Spleen (tissue), 11 donors: ENCODE measurements at regions not wholly inside any gene's neighbourhood (a gene's known extent, or its start where the extent isn't known, plus 50 kb on each side); places are given as distances from the start of the nearest gene placed in this dataset.

ENCODE experiments used
- DNase-seq: peaks from one replicate; pipeline ENCODE4 v3.0.0-alpha.2; 2020
- H3K27ac ChIP-seq, 8 donors: fragments of 200-600 bp; sonication (generic) in 7 of 8; 1 replicate in 4 of 8; 2 replicates in 4 of 8; pipeline versions ENCODE4 v1.5.0 to v1.8.0; 2016 to 2021; ENCODE audit warnings: inconsistent platforms in 4 of 8, mild to moderate bottlenecking in 4 of 8, moderate library complexity in 1 of 8
- H3K27me3 ChIP-seq, 7 donors: fragments of 200-600 bp; sonication (generic) in 6 of 7; replicated peaks in 1 of 7; 1 replicate in 4 of 7; 2 replicates in 3 of 7; pipeline versions ENCODE4 v1.5.0 to v1.8.0; 2016 to 2021; ENCODE audit warnings: inconsistent platforms in 3 of 7, mild to moderate bottlenecking in 1 of 7
- H3K36me3 ChIP-seq, 6 donors: fragments of 200-600 bp; sonication (generic) in 5 of 6; 1 replicate in 4 of 6; 2 replicates in 2 of 6; pipeline versions ENCODE4 v1.5.0 to v1.8.0; 2016 to 2021; ENCODE audit warnings: inconsistent platforms in 2 of 6
- H3K4me1 ChIP-seq, 6 donors: fragments of 200-600 bp; sonication (generic) in 5 of 6; 1 replicate in 3 of 6; 2 replicates in 3 of 6; pipeline versions ENCODE4 v1.5.0 to v1.8.0; 2016 to 2021; ENCODE audit warnings: inconsistent platforms in 3 of 6
- H3K4me3 ChIP-seq, 8 donors: fragments of 200-600 bp; sonication (generic) in 7 of 8; 1 replicate in 4 of 8; 2 replicates in 4 of 8; pipeline versions ENCODE4 v1.5.0 to v1.8.0; 2016 to 2021; ENCODE audit warnings: inconsistent platforms in 4 of 8, mild to moderate bottlenecking in 4 of 8, moderate library complexity in 2 of 8
- H3K9me3 ChIP-seq, 8 donors: fragments of 200-600 bp; sonication (generic) in 7 of 8; 1 replicate in 4 of 8; 2 replicates in 4 of 8; pipeline versions ENCODE4 v1.5.0 to v1.8.0; 2016 to 2021; ENCODE audit warnings: inconsistent platforms in 4 of 8
- CTCF ChIP-seq, 11 experiments: fragments of 200-600 bp in 7 of 11; fragments of 450-650 bp in 4 of 11; sonication (generic) in 4 of 11; IDR thresholded peaks in 8 of 11; conservative IDR thresholded peaks in 3 of 11; 1 replicate in 7 of 11; 2 replicates in 4 of 11; pipeline versions ENCODE4 v1.4.0 to v1.8.0; 2016 to 2021; ENCODE audit warnings: antibody characterized with exemption in 11 of 11, inconsistent platforms in 4 of 11, mild to moderate bottlenecking in 1 of 11
- POLR2A ChIP-seq, 3 donors: fragments of 450-650 bp; IDR thresholded peaks; one replicate each; pipeline ENCODE4 v1.5.1; 2017; ENCODE audit warnings: antibody characterized with exemption in 3 of 3, mild to moderate bottlenecking in 1 of 3
- POLR2AphosphoS5 ChIP-seq, 3 donors: sonication (generic); formaldehyde crosslinking; IDR thresholded peaks; one replicate each; pipeline ENCODE4 v1.5.1; 2017; ENCODE audit warnings: antibody characterized with exemption in 3 of 3
- WGBS, 5 donors: extraction: QIAGEN DNeasy Blood & Tissue Kit in 3 of 5; methylation state at CpG; one replicate each; pipeline versions ENCODE4 v1.1.5 to v1.1.7; 2013 to 2018; 5-methylcytosine and 5-hydroxymethylcytosine counted together
- intact Hi-C: fragments of 100-400 bp; cut with DNase I; formaldehyde crosslinking; loops from one replicate; pipeline ENCODE4 v1.15.0; 2023; ENCODE audit warnings: low total_unique reads
- donor health status: healthy with polysubstance abuse.
- donor health status: DM: no; HTN: no; CAD: no; lungs with moderate emphysema.
- donor health status: DM: no; HTN: no; CAD: no.
- donor health status: Bipolar disorder and iron deficiency.
- donor health status: healthy.
- donor health status: DM: no; HTN: no; CAD: no.
- donor health status: DM: yes; HTN: yes; CAD: no.

- intact Hi-C loops = no loop called here
- Histone ChIP-seq H3K4me1 (peaks cover 0 to 65% (median 32%) of the 10 kb centered on the region in 6 donors), H3K36me3 (no peaks in the 10 kb centered on the region), H3K27me3 (peaks cover 0 to 49% (median 0%) of the 10 kb centered on the region in 7 donors), H3K4me3 (no peak overlapping the region), H3K9me3 (no peaks in the 10 kb centered on the region), H3K27ac (no peak overlapping the region)
- TF ChIP-seq POLR2AphosphoS5 (IDR thresholded peaks at IDR 0.05) (no peak), CTCF (IDR thresholded peaks at IDR 0.05 in 8 of 11, conservative IDR thresholded peaks at IDR 0.05 in 3 of 11) (no peak), POLR2A (IDR thresholded peaks at IDR 0.05) (no peak)
- DNase-seq = no peak
- 77 to 92% (median 88%) methylated on average over 2 to 6 of the region's 6 CpGs for WGBS, 5 donors
These were observed 53.6 kb upstream of the EGFL7 start for GRCh38 chr9:136609160-136609475.

GRCh38 chr9:136608348-136609159 lies 54.2 kb upstream of the EGFL7 start:
- no peak overlapping the region for H3K4me3 ChIP-seq
- intact Hi-C loops = no loop called here
- TF ChIP-seq POLR2A (IDR thresholded peaks at IDR 0.05) = no peak
- no peak for TF ChIP-seq CTCF (IDR thresholded peaks at IDR 0.05 in 8 of 11, conservative IDR thresholded peaks at IDR 0.05 in 3 of 11)
- no peak for TF ChIP-seq POLR2AphosphoS5 (IDR thresholded peaks at IDR 0.05)
- H3K36me3 ChIP-seq = no peaks in the 10 kb centered on the region
- DNase-seq = no peak
- no peaks in the 10 kb centered on the region for H3K9me3 ChIP-seq
- H3K4me1 ChIP-seq = peaks cover 0 to 65% (median 32%) of the 10 kb centered on the region in 6 donors
- peaks cover 0 to 54% (median 0%) of the 10 kb centered on the region in 7 donors for H3K27me3 ChIP-seq
- no peak overlapping the region for H3K27ac ChIP-seq
- 60 to 75% (median 68%) methylated on average over 16 of the region's 16 CpGs for WGBS, 5 donors

- Histone ChIP-seq H3K27me3 (peaks cover 0 to 66% (median 0%) of the 10 kb centered on the region in 7 donors), H3K36me3 (no peaks in the 10 kb centered on the region), H3K27ac (no peak overlapping the region), H3K4me1 (peaks cover 0 to 75% (median 32%) of the 10 kb centered on the region in 6 donors), H3K9me3 (no peaks in the 10 kb centered on the region), H3K4me3 (no peak overlapping the region)
- no peak for DNase-seq
- intact Hi-C loops = no loop called here
- TF ChIP-seq CTCF (IDR thresholded peaks at IDR 0.05 in 8 of 11, conservative IDR thresholded peaks at IDR 0.05 in 3 of 11) (no peak), POLR2AphosphoS5 (IDR thresholded peaks at IDR 0.05) (no peak), POLR2A (IDR thresholded peaks at IDR 0.05) (no peak)
- 88 to 93% (median 91%) methylated on average over 8 to 17 of the region's 17 CpGs for WGBS, 5 donors
These were observed 55.3 kb upstream of the EGFL7 start for GRCh38 chr9:136607334-136607919.

- H3K36me3 ChIP-seq = no peaks in the 10 kb centered on the region
- peaks cover 0 to 72% (median 0%) of the 10 kb centered on the region in 7 donors for H3K27me3 ChIP-seq
- intact Hi-C loops = no loop called here
- no peaks in the 10 kb centered on the region for H3K9me3 ChIP-seq
- DNase-seq = no peak
- H3K4me1 ChIP-seq = peaks cover 0 to 78% (median 32%) of the 10 kb centered on the region in 6 donors
- WGBS, 5 donors = 70 to 82% (median 77%) methylated on average over 13 to 19 of the region's 19 CpGs
- H3K4me3 ChIP-seq = no peak overlapping the region
- peak overlapping the region in 1 of 8 donors; percentile 16 for H3K27ac ChIP-seq
- no peak for TF ChIP-seq POLR2A (IDR thresholded peaks at IDR 0.05)
- no peak for TF ChIP-seq CTCF (IDR thresholded peaks at IDR 0.05 in 8 of 11, conservative IDR thresholded peaks at IDR 0.05 in 3 of 11)
- TF ChIP-seq POLR2AphosphoS5 (IDR thresholded peaks at IDR 0.05) = no peak
These were observed 55.9 kb upstream of the EGFL7 start for GRCh38 chr9:136606687-136607333.
